K562 (cell line): ENCODE measurements at regions not wholly inside any gene's neighbourhood (a gene's known extent, or its start where the extent isn't known, plus 50 kb on each side); places are given as distances from the start of the nearest gene placed in this dataset.

ENCODE experiments used
- ATAC-seq: fragments of 200-7000 bp; cut with Tn5 transposase; 3 replicates; pipeline ENCODE4 v1.9.1; 2020; ENCODE audit warnings: moderate library complexity
- BruUV-seq: library from RNA; stranded (reverse); fragments of 400-500 nt; replicated peaks from 2 replicates; lab custom pipeline; 2021; lab: Mats Ljungman, UMichigan
- CTCF ChIA-PET: fragments of 300-600 bp; formaldehyde crosslinking; extraction: SDS; loops from one replicate; lab custom pipeline; 2021; ENCODE audit warnings: low intra/inter-chr PET ratio; lab: Yijun Ruan, JAX
- POLR2A ChIA-PET: fragments of 300-600, 350-650 bp; sonication (Branson Sonifier 250); formaldehyde crosslinking; extraction: SDS; loops from one replicate; lab custom pipeline; 2021; ENCODE audit warnings: antibody characterized with exemption, inconsistent platforms; lab: Yijun Ruan, JAX
- DNase-seq, 4 experiments: peaks; one replicate each; pipeline versions ENCODE4 v3.0.0 to v3.0.0-alpha.2; 2011 to 2018; ENCODE audit warnings: low spot score in 3 of 4, mixed read lengths in 3 of 4; ENCODE audit errors: extremely low read depth in 1 of 4
- FAIRE-seq: peaks from 2 replicates; lab custom pipeline; 2011; peaks lifted over from hg19 to GRCh38; lab: Jason Lieb, UNC
- H2AFZ ChIP-seq: 2 replicates; pipeline ENCODE4 v1.6.0; 2011; ENCODE audit warnings: low read depth, low read length, control low read depth, inconsistent platforms
- H3K27ac ChIP-seq: fragments of 200-600 bp; 3 replicates; pipeline ENCODE4 v1.8.0; 2011; ENCODE audit warnings: low read depth, mild to moderate bottlenecking, control low read depth, inconsistent platforms, low read length, moderate library complexity, mixed read lengths; ENCODE audit errors: extremely low read depth
- H3K27me3 ChIP-seq, 2 experiments: fragments of 300-600 bp in 1 of 2; 2 replicates in 1 of 2; 3 replicates in 1 of 2; pipeline versions ENCODE4 v1.6.0 to v1.8.0; 2011; ENCODE audit warnings: inconsistent platforms in 2 of 2, low read length in 2 of 2, mild to moderate bottlenecking in 1 of 2, mixed read lengths in 1 of 2, moderate library complexity in 1 of 2; ENCODE audit not compliant: control insufficient read depth in 2 of 2, insufficient read depth in 2 of 2
- H3K36me3 ChIP-seq: fragments of 300-600 bp; 3 replicates; pipeline ENCODE4 v1.8.0; 2011; ENCODE audit warnings: mild to moderate bottlenecking, low read length, inconsistent platforms; ENCODE audit not compliant: control insufficient read depth, insufficient read depth
- H3K4me1 ChIP-seq, 2 experiments: fragments of 200-600 bp in 1 of 2; replicated peaks in 1 of 2; 2 replicates in 1 of 2; 3 replicates in 1 of 2; pipeline versions ENCODE4 v1.5.1 to v1.8.0; 2011; ENCODE audit warnings: inconsistent platforms in 2 of 2, low read length in 2 of 2, mild to moderate bottlenecking in 1 of 2, mixed read lengths in 1 of 2, moderate library complexity in 1 of 2; ENCODE audit not compliant: control insufficient read depth in 2 of 2, insufficient read depth in 2 of 2
- H3K4me2 ChIP-seq: 2 replicates; pipeline ENCODE4 v1.6.1; 2011; ENCODE audit warnings: low read length, control low read depth, inconsistent platforms, mixed read lengths; ENCODE audit not compliant: insufficient read depth
- H3K4me3 ChIP-seq: fragments of 200-600 bp; sonication (generic), shearing (Covaris generic); 2 replicates; pipeline ENCODE4 v1.5.1; 2016; ENCODE audit warnings: control low read depth, inconsistent platforms
- H3K79me2 ChIP-seq: fragments of 200-600 bp; 3 replicates; pipeline ENCODE4 v1.8.0; 2011; ENCODE audit warnings: low read length, inconsistent platforms; ENCODE audit not compliant: control insufficient read depth, insufficient read depth
- H3K9ac ChIP-seq, 2 experiments: 2 replicates each; pipeline versions ENCODE4 v1.6.0 to v1.6.1; 2011; ENCODE audit warnings: low read depth in 2 of 2, low read length in 2 of 2, control low read depth in 1 of 2, inconsistent platforms in 1 of 2, mild to moderate bottlenecking in 1 of 2, mixed read lengths in 1 of 2; ENCODE audit not compliant: insufficient read depth in 1 of 2
- H3K9me1 ChIP-seq: one replicate; pipeline ENCODE4 v1.6.0; 2011; ENCODE audit warnings: inconsistent platforms, mild to moderate bottlenecking, low read length, moderate library complexity; ENCODE audit not compliant: control insufficient read depth, insufficient read depth
- H3K9me3 ChIP-seq: replicated peaks from 2 replicates; pipeline ENCODE4 v1.5.1; 2011; ENCODE audit warnings: low read depth, low read length, inconsistent platforms; ENCODE audit not compliant: control insufficient read depth, insufficient read depth
- H4K20me1 ChIP-seq: replicated peaks from 2 replicates; pipeline ENCODE4 v1.6.1; 2011; ENCODE audit warnings: low read length, inconsistent platforms, mixed read lengths; ENCODE audit not compliant: control insufficient read depth, insufficient read depth
- CEBPZ ChIP-seq: fragments of 150-350 bp; IDR thresholded peaks from 2 replicates; pipeline ENCODE4 v1.6.1; 2014; ENCODE audit warnings: low read depth, mild to moderate bottlenecking, low read length, borderline replicate concordance
- GATAD2B ChIP-seq: fragments of 450-650 bp; IDR thresholded peaks from 2 replicates; pipeline ENCODE4 v1.6.1; 2017; ENCODE audit warnings: mild to moderate bottlenecking, borderline replicate concordance
- MEF2D ChIP-seq: conservative IDR thresholded peaks from 2 replicates; pipeline ENCODE4 v1.6.1; 2016; ENCODE audit warnings: low read depth, missing genetic modification characterization, missing compliant biosample characterization
- RAD21 ChIP-seq, 2 experiments: fragments of 250-450 bp in 1 of 2; fragments of 450-650 bp in 1 of 2; sonication (Bioruptor Pico) in 1 of 2; formaldehyde crosslinking in 1 of 2; IDR thresholded peaks in 1 of 2; conservative IDR thresholded peaks in 1 of 2; 2 replicates each; pipeline versions ENCODE4 v1.4.0 to v1.8.0; 2020 to 2022; ENCODE audit warnings: mild to moderate bottlenecking in 2 of 2, moderate library complexity in 1 of 2
- TRIM28 ChIP-seq: fragments of 450-650 bp; IDR thresholded peaks from 2 replicates; pipeline ENCODE4 v1.6.1; 2017
- ZBTB26 ChIP-seq: fragments of 450-650 bp; formaldehyde crosslinking; IDR thresholded peaks from 2 replicates; pipeline ENCODE4 v1.4.0; 2022; ENCODE audit warnings: missing genetic modification characterization
- ZNF140 ChIP-seq: fragments of 250-450 bp; sonication (Bioruptor Pico); IDR thresholded peaks from 2 replicates; pipeline ENCODE4 v1.8.0; 2021; ENCODE audit warnings: moderate library complexity, mild to moderate bottlenecking, inconsistent platforms
- ZNF174 ChIP-seq: fragments of 250-450 bp; sonication (Bioruptor Pico); IDR thresholded peaks from 2 replicates; pipeline ENCODE4 v1.4.0; 2020; ENCODE audit warnings: mild to moderate bottlenecking
- ZNF75A ChIP-seq: fragments of 450-650 bp; formaldehyde crosslinking; IDR thresholded peaks from 2 replicates; pipeline ENCODE4 v1.4.0; 2020; ENCODE audit warnings: mild to moderate bottlenecking
- WGBS: fragments of 100-300 bp; shearing (Covaris generic); methylation state at CpG from one replicate; pipeline ENCODE4 v1.1.6; 2016; ENCODE audit warnings: low coverage, mixed read lengths; ENCODE audit not compliant: insufficient coverage; ENCODE audit errors: missing lambda C conversion rate; 5-methylcytosine and 5-hydroxymethylcytosine counted together
- in situ Hi-C: fragments of 300-500 bp; cut with MboI; formaldehyde crosslinking; loops from 4 replicates; pipeline ENCODE4 v1.15.0; 2018; ENCODE audit warnings: inconsistent platforms, mixed read lengths
- intact Hi-C: fragments of 100-400 bp; cut with micrococcal nuclease; formaldehyde crosslinking; loops from 2 replicates; pipeline ENCODE4 v1.14.2; 2022

- Histone ChIP-seq H3K9me3 (no peaks in the 10 kb centered on the region), H3K4me2 (no peak overlapping the region), H3K27ac (no peak overlapping the region), H3K4me1 (no peaks in the 10 kb centered on the region), H3K36me3 (no peaks in the 10 kb centered on the region), H3K4me3 (no peak overlapping the region), H3K9ac (no peak overlapping the region), H2AFZ (no peak overlapping the region), H4K20me1 (no peaks in the 10 kb centered on the region), H3K27me3 (no peaks in the 10 kb centered on the region), H3K79me2 (no peaks in the 10 kb centered on the region), H3K9me1 (no peaks in the 10 kb centered on the region)
- CTCF ChIA-PET = no interaction called here
- no peak for FAIRE-seq
- intact Hi-C loops = no loop called here
- WGBS = 7% methylated on average over 1 of the region's 1 CpG
- in situ Hi-C loops = no loop called here
- no TSS peak for BruUV-seq
- ATAC-seq = no peak
- DNase-seq = no peak
- POLR2A ChIA-PET = no interaction called here
- TF ChIP-seq CEBPZ = no peak
- TF ChIP-seq GATAD2B = no peak
- TF ChIP-seq ZNF75A (CRISPR knock-in tag) = no peak
- no peak for TF ChIP-seq ZBTB26 (CRISPR knock-in tag)
- no peak for TF ChIP-seq RAD21 (CRISPR knock-in tag; conservative IDR thresholded peaks at IDR 0.05 in 1 of 2, IDR thresholded peaks at IDR 0.05 in 1 of 2)
- TF ChIP-seq MEF2D (tag) = no peak
- no peak for TF ChIP-seq ZNF174 (CRISPR knock-in tag)
- no peak for TF ChIP-seq TRIM28
- no peak for TF ChIP-seq ZNF140 (CRISPR knock-in tag)
These were observed 330.3 kb downstream of the TRAM1L1 start for GRCh38 chr4:116755051-116755450.
